ENCODE measurements at regions not wholly inside any gene's neighbourhood (a gene's known extent, or its start where the extent isn't known, plus 50 kb on each side); places are given as distances from the start of the nearest gene placed in this dataset.

DNA sequence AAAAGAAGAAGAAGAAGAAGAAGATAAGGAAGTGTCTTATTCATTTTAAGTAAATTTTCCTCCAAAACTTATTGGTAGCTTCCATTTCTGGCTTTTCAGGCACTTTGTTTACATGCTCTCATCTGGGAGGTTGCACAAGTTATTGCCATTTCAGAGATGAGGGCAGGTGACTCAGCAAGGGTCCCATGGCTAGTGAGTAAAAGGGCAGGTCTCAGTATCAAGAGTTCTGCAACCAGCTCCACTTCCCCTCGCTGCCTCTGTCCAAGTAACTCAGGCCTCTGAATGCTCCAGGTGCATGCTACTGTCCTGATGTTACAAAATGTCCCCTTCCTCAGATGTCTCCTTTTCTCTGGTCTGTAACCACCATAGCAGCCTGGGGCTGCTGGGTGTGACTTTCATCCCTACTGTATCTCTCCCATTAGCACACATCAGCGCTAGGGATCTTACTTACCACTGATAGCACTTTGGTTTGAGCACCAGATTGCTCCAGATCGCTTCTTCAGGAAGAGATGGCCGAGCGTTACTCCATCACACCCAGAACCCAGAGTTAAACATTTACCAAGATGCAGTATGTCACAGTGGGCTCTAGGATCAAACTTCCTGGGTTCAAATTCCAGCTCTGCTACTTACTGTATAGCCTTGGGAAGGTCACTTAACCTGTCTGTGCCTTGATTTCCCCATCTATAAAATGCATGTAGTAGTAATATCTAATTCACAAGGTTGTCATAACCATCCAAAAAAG is 57.4 kb upstream of the LAPTM4A start:
- no peak for DNase-seq

DNA sequence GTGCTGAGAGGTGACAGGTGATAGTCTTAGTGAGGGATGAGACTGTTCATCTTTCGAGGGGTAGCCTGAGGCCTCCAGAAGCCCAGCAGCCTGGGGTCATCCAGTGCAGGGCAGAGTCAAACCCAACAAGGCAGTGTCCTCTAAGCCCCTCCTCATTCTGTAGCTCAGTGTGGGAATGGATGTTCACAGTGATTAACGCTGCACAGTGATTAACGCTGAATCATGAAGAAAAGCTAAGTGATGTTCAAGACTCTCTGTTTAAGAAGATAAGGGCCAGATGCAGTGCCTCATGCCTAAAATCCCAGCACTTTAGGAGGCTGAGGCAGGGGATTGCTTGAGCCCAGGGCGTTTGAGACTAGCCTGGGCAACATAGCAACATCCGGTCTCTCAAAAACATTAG is 56.3 kb upstream of the LAPTM4A start:
- no peak for DNase-seq

- DNase-seq = peak in 1 of 3 experiments; percentile 50
Observed at GRCh38 chr2:20107352-20107751, 55.9 kb upstream of the LAPTM4A start.

- DNase-seq = peak in 2 of 3 experiments; percentile 71 to 75
Observed at GRCh38 chr2:20106746-20107145, 55.3 kb upstream of the LAPTM4A start.

GRCh38 chr2:20104900-20105545 is 53.6 kb upstream of the LAPTM4A start:
- peak; percentile 15 to 69 (median 54) for DNase-seq

DNA sequence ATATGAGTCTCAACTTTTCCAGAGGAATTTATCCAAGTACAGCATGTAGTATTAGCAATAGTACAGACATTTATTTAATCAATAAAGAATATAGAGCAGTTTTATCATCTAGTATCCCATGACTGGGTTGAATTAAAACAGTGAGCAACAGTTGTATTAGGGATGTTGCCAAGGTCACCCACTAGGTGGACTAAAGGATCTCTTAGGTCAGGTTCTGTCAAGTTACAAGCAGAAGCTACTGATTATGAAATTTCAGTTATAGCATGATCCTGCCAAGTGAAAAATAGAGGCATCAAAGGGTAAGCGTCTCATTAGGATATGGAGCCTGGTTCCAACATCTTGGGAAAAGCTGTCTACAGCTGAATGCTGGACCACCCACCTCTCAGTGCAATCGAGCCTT is 52.1 kb upstream of the LAPTM4A start:
- DNase-seq = peak in 1 of 3 experiments; percentile 42
